Stimulated activated CD8-positive, alpha-beta memory T cell treated with anti-CD3 and anti-CD28 coated beads, Interleukin-7, amount 100 ng/mL, for 24 hours (primary cell): ENCODE measurements at regions not wholly inside any gene's neighbourhood (a gene's known extent, or its start where the extent isn't known, plus 50 kb on each side); places are given as distances from the start of the nearest gene placed in this dataset.

Experiments used
- DNase-seq: peaks from one replicate; pipeline ENCODE4 v3.0.0-alpha.2; 2020; ENCODE audit warnings: low read depth

GRCh38 chr3:177512945-177513814 is 315.9 kb upstream of the TBL1XR1 start:
- DNase-seq = no peak

- DNase-seq = no peak
These were observed 316.7 kb upstream of the TBL1XR1 start for GRCh38 chr3:177513815-177514610.

- DNase-seq = no peak
These were observed 317.6 kb upstream of the TBL1XR1 start for GRCh38 chr3:177514611-177515499.

DNA sequence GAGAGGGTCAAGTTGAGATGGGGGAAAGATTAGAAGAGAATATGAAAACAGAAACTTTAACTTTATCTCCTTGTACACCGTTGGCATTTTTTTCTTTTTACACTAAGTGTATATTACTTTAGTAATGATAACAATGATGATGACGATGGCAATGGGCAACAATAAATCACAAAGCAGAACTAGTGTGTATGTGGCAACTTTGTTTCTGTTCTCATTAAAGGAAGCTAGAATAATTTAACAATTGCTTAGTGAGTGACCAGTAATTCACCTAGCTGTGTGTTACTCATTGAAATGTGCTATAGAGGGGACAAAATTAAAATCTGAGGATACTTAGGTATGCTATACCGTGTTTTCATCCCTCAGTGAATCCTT is 318.5 kb upstream of the TBL1XR1 start:
- no peak for DNase-seq

DNA sequence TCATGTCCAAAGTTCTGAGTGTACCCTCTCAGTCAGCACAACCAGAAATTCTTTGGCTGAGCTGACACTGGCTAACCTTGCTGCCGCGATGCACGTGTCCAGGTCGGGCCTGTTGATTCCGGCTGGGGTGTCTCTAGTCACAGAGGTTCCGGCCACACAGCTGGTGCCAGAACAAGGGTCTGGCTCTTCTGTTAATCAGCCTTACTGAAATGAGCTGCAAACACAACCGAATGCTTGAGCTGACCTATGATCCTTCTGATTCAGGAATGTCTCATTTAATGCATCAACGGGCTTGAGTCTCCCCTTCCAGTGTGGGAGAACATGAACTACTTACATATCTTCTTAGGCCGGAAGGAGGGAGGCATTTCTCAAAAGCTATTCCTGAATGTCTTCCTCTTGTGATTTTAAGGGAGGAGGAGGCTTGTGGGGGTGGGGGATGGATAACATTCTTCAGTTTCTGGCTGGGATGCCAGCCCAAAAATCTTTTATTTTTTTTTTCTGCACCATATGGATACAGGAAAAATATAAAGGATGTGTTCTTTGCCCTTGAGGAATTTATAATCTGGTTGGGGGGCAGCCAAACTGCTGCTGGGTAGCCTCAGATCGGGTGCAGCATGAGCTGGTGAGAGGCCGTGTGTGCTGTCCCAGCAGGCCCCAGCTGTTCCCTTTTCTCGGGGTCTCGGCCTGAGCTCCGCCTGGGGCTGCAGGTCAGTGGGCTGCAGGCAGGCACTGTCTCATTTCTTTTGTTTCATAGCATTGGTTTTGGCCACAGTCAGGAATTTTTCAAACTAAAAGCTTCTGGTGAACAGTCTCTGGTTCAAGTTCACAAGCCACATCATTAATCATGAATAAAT is 319.1 kb upstream of the TBL1XR1 start:
- DNase-seq = no peak

GRCh38 chr3:177517906-177518305 is 320.6 kb upstream of the TBL1XR1 start:
- DNase-seq = no peak

GRCh38 chr3:177519588-177519987 is 322.3 kb upstream of the TBL1XR1 start:
- no peak for DNase-seq

DNA sequence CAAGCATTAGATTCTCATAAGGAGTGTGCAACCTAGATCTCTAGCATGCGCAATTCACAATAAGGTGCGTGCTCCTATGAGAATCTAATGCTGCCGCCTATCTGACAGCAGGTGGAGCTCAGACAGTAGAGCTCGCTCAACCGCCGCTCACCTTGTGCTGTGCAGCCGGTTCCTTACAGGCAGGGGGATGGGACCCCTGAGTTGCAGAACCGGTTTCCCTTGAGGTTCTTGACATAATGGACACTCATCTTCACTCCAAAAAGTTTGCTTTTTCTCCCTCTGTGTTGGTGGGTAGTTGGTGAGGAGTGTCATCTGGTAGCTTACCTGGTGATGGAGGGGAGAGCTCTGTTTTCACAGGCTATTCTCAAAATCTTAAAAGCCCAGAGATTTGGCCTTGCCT is 324.0 kb upstream of the TBL1XR1 start:
- DNase-seq = no peak

GRCh38 chr3:177522051-177522450 is 324.8 kb upstream of the TBL1XR1 start:
- no peak for DNase-seq

DNA sequence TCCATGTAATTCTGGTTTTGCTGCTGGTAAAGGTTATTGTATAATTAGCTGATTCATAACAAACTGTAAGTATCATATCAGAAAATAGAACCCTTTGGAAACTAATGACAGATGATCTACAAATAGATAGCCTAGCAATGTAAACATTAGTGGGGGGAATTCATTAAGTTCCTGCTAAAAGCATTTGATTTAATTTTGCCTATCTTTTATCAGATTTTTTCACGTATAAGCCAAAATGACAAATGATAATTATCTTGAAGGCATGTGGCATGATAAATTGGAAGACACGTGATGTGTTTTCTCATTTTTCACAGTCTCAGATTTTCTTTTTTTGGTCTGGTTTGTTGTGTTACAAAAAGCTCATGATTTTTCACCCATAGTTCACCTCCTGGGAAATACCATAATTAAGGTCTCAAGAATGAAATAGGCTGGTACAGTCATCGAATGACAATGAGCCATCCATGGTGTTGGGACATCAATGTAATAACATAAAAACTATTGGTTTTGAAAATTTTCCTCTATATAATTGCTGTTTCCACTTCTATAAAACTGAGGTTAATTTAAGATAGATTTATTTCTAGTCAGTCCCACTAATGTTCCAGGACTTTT is 325.9 kb upstream of the TBL1XR1 start:
- no peak for DNase-seq

- no peak for DNase-seq
These were observed 326.7 kb upstream of the TBL1XR1 start for GRCh38 chr3:177523872-177524438.

- DNase-seq = no peak
These were observed 327.5 kb upstream of the TBL1XR1 start for GRCh38 chr3:177524742-177525141.

DNA sequence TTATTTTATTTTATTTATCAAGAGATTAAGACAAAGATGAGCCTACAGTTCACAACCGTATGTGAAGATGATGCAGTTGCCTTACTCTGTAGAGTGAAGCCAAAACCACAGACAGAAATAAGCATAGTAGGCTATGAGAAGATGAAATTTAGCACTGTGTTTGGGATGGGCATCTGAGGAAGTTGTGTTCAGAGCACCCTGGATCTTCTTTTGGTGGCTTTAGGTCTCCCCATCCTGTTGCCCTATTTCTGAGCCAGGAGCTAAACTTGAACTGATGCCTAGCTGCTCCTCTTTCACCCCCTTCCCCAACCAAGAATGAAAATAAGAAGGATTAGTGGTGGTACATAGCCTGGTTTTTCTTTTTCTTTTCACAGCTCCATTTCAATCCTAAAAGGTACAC is 328.1 kb upstream of the TBL1XR1 start:
- DNase-seq = no peak

DNA sequence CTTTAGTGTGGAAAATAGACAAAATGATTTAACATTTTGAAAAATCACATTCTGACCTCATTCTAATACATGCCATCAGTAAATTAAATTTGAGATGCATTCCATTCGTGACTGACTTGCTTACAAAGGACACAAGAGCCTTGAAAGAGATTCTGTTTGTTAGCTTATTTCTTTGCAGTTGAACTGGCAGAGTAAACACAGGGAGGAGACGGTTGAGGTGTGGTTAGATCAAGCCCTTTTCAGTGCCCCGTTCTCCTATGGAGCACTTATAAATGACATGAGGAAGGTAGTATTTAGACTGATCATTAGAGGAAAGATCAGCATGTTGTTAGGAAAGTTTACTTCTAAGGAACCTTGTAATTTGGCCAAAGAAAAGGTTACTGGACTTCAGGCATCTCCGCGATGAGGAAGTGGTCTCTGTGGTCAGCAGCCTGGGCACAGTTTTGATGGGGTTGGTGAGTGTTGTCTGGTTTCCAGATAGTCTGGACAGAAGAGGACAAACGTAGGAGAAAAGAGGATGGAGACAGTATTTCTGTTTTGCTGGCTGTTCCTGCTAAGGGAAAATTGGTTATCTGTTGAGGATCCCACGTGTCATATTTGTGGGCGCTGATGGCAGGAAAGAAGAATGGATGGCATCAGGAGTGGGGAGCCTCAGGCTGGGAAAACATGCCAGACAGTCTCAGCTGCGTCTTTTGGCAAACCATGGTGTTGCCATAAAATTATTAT is 328.9 kb upstream of the TBL1XR1 start:
- DNase-seq = no peak

- DNase-seq = no peak
These were observed 329.9 kb upstream of the TBL1XR1 start for GRCh38 chr3:177527182-177527581.

DNA sequence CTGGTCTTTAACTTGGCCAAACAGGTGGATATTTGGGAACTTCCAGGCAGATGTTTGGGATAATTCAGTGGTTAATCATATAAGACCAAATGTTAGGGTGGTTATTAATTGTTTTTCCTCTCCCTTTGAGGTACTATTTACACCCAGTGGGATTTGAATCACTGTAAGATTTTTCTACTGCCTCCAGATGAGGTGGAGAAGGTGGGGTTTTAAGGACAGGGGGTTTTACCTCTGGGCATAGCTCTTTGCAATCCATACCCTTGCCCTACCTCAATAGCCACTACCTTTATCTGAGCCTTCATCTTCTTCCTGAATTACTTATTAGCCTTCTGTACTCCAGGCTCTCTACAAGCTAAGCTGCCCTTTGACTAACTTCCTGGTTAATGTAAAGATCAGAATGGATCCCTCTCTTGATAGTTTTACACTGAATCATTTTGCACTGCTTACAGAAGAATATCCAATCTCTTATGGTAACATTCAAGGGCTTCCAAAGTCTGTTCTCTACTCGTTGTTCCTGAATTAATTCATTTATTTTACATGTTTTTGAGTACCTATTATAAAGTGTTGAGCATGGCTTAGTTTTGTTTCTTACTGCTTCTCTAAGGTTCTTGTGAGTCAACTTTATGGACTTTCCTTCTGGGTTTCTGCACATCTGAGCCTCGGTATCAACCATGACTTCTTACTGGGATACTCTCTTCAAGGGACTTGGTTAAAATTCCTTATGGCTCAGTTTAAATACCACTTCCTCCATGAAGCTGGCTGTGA is 331.2 kb upstream of the TBL1XR1 start:
- no peak for DNase-seq

GRCh38 chr3:177529071-177529550 is 331.8 kb upstream of the TBL1XR1 start:
- no peak for DNase-seq

DNA sequence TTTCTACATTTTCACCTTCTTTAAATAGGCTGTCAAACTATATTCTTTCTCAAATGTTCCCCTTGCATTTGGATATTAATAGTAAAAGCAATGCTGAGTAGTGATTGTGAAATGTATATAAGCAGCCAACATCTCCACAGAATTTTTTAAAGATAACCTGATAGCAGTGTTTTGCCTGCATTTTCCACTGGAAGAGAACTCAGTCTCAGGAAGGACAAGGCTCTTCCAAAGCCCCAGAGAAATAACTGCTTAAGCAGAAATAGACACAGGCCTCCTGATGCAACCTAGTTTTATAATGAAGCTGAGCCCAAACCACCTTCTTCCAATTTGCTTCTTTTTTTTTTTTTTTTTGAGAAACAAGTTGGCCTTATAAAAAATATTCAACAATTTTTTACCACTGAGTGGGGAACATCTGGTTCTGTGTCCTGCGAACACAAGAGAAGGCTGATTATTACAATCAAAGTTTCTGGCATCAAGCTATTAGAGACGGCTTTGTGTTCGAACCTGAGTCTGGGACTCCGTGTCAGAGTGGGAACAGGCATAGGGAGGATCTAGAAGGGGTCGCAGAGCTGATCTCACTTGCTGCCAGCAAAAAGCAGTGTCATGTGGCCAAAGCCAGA is 332.5 kb upstream of the TBL1XR1 start:
- DNase-seq = no peak

DNA sequence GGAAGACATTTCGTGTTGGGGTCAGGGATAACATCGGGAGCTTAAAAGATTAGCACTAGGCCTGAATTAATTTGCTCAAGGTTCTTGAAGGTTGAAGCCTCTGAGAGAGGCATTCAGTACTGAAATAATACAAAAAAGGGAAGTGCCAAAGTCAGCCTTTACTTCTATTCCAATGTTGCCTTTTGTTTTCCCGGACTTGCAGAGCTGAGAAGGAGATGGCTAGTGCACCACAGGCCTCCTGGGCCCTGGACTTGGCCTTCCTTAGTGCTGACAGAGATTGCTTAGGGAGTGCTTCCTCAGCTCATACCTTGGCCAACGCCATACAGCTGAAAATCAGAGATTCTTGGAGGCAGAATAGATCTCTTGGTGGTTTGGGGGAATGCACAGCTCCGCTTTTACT is 333.6 kb upstream of the TBL1XR1 start:
- DNase-seq = no peak
